Esophagus muscularis mucosa (tissue), 4 donors: ENCODE measurements at regions not wholly inside any gene's neighbourhood (a gene's known extent, or its start where the extent isn't known, plus 50 kb on each side); places are given as distances from the start of the nearest gene placed in this dataset.
A peak's percentile ranks its signal among the peaks of the same experiment; 100 is the strongest.

Experiments
- DNase-seq: peaks from one replicate; pipeline ENCODE4 v3.0.0-alpha.2; 2017; ENCODE audit errors: extremely low spot score
- H3K27ac ChIP-seq, 4 donors: fragments of 200-600 bp; sonication (generic); replicated peaks in 1 of 4; 1 replicate in 3 of 4; 2 replicates in 1 of 4; pipeline ENCODE4 v1.5.1; 2016 to 2019; ENCODE audit warnings: mild to moderate bottlenecking in 1 of 4
- H3K27me3 ChIP-seq, 4 donors: fragments of 200-600 bp; sonication (generic); one replicate each; pipeline versions ENCODE4 v1.5.1 to v1.6.0; 2016 to 2019
- H3K36me3 ChIP-seq, 4 donors: fragments of 200-600 bp; sonication (generic); one replicate each; pipeline ENCODE4 v1.5.1; 2016 to 2019
- H3K4me1 ChIP-seq, 4 donors: fragments of 200-600 bp; sonication (generic); one replicate each; pipeline ENCODE4 v1.5.1; 2016 to 2019
- H3K4me3 ChIP-seq, 4 donors: fragments of 200-600 bp; sonication (generic); 1 replicate in 2 of 4; 2 replicates in 2 of 4; pipeline ENCODE4 v1.5.1; 2016 to 2019; ENCODE audit warnings: mild to moderate bottlenecking in 4 of 4, moderate library complexity in 1 of 4
- H3K9me3 ChIP-seq, 4 donors: fragments of 200-600 bp; sonication (generic); 1 replicate in 3 of 4; 2 replicates in 1 of 4; pipeline ENCODE4 v1.5.1; 2016 to 2019
- EP300 ChIP-seq: sonication (generic); formaldehyde crosslinking; IDR thresholded peaks from one replicate; pipeline ENCODE4 v1.6.1; 2017; ENCODE audit warnings: antibody characterized with exemption
- POLR2A ChIP-seq: fragments of 450-650 bp; IDR thresholded peaks from one replicate; pipeline ENCODE4 v1.6.1; 2017; ENCODE audit warnings: antibody characterized with exemption, moderate library complexity, mild to moderate bottlenecking, low read depth
- POLR2AphosphoS5 ChIP-seq, 2 donors: sonication (generic); formaldehyde crosslinking; IDR thresholded peaks; one replicate each; pipeline ENCODE4 v1.6.1; 2017; ENCODE audit warnings: antibody characterized with exemption in 2 of 2
- WGBS: methylation state at CpG from one replicate; pipeline ENCODE4 v1.1.5; 2018; 5-methylcytosine and 5-hydroxymethylcytosine counted together
- intact Hi-C: fragments of 100-400 bp; cut with DNase I; formaldehyde crosslinking; loops from one replicate; pipeline ENCODE4 v1.15.1; 2023
- TF ChIP-seq, protein P1 (sequence below), 3 experiments: fragments of 200-600 bp in 2 of 3; fragments of 450-650 bp in 1 of 3; sonication (generic) in 2 of 3; IDR thresholded peaks; one replicate each; pipeline ENCODE4 v1.5.1; 2017 to 2019; ENCODE audit warnings: antibody characterized with exemption in 3 of 3, mild to moderate bottlenecking in 2 of 3, moderate library complexity in 1 of 3

DNA sequence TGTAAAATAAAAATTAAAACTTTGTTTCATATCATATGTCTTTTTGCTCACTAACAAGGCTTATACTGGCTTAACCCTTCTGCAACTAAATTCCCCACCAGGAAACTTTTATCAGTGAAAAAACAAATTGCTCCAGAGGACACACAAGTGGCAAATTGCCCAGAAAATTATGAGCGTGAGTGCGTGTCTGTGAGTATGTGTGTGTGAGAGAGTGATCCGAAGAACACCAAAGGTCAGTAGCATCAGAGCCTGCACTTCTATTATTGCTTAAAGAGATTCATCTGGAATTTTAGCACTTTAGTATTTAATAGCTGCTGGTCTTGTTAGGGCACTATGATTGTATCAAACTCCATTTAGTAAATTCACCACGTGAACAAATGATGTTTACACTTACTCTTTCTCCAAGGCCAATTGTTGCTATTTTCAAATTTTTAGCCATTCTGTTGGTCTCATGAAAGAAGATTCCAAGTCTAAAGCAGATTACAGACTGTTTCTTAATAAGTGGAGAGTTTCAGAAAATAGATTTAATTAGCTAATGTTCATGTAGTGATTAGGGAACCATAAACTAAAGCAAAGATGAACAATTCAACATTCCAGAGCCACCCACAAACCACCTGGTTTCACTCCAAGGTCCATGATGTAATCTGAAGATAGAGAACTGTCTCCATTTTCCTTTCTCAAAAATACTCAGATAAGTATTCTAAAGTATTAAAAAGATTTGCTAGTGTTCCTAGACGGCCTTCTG lies 91.1 kb upstream of the IL12A start:
- no peak overlapping the region for H3K4me3 ChIP-seq
- DNase-seq: no peak
- intact Hi-C loops: no loop called here
- TF ChIP-seq, protein P1, sequence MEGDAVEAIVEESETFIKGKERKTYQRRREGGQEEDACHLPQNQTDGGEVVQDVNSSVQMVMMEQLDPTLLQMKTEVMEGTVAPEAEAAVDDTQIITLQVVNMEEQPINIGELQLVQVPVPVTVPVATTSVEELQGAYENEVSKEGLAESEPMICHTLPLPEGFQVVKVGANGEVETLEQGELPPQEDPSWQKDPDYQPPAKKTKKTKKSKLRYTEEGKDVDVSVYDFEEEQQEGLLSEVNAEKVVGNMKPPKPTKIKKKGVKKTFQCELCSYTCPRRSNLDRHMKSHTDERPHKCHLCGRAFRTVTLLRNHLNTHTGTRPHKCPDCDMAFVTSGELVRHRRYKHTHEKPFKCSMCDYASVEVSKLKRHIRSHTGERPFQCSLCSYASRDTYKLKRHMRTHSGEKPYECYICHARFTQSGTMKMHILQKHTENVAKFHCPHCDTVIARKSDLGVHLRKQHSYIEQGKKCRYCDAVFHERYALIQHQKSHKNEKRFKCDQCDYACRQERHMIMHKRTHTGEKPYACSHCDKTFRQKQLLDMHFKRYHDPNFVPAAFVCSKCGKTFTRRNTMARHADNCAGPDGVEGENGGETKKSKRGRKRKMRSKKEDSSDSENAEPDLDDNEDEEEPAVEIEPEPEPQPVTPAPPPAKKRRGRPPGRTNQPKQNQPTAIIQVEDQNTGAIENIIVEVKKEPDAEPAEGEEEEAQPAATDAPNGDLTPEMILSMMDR (IDR thresholded peaks at IDR 0.05): no peak
- no peak for TF ChIP-seq EP300
- TF ChIP-seq POLR2AphosphoS5 (IDR thresholded peaks at IDR 0.05): no peak
- TF ChIP-seq POLR2A: no peak
- no peaks in the 10 kb centered on the region for H3K27me3 ChIP-seq
- 56% methylated on average over 5 of the region's 5 CpGs for whole genome bisulfite sequencing
- peak overlapping the region in 2 of 4 donors; percentile 4 to 8 for H3K27ac ChIP-seq
- no peaks in the 10 kb centered on the region for H3K9me3 ChIP-seq
- H3K36me3 ChIP-seq: peaks cover 5 to 56% (median 30%) of the 10 kb centered on the region in 4 donors
- peaks cover 27 to 41% (median 35%) of the 10 kb centered on the region in 4 donors for H3K4me1 ChIP-seq

DNA sequence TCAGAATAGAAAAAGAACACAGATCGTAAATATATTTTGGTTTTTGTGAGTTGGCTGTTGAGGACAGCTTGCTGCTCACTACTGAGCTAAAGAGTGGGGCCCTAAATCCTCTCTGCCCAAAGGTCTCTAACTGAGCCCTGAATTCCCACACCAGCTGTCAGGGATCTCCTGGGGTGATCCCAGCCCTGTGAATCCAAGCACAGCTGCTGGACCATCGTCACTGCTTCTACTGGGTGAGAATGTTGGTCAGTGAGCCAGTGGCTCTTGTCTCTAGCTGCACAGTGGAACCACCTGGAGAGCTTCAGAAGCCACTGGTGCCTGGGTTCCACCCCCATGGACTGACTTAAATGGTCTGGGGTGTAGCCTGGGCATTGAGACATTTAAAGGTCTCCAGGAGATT lies 90.5 kb upstream of the IL12A start:
- Histone ChIP-seq H3K27ac (peak overlapping the region in 1 of 4 donors; percentile 4), H3K4me1 (peaks cover 24 to 36% (median 30%) of the 10 kb centered on the region in 4 donors), H3K27me3 (no peaks in the 10 kb centered on the region), H3K36me3 (peaks cover 0 to 50% (median 25%) of the 10 kb centered on the region in 4 donors), H3K9me3 (no peaks in the 10 kb centered on the region), H3K4me3 (no peak overlapping the region)
- TF ChIP-seq POLR2A (no peak), POLR2AphosphoS5 (IDR thresholded peaks at IDR 0.05) (no peak), EP300 (no peak)
- TF ChIP-seq, protein P1 (IDR thresholded peaks at IDR 0.05): no peak
- intact Hi-C loops: no loop called here
- DNase-seq: no peak
- 79% methylated on average over 2 of the region's 2 CpGs for whole genome bisulfite sequencing

DNA sequence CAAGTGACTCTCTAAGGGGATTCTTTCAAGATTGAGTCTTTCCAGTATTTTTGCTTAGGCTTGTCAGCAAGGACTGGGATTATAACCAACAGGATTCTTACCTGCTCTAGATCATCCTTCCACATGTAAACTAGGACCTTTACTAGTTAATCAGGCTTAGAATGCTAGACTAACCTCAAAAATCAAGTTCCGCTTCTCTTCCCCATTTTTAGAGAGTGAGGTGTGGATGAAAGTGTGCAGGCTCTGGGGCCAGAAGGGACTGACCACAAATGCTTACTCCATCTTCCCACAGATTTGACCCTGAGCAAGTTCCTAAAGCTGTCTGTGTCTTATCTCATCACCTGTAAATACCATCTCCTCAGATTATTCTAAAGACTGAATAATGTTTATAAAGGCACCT lies 89.5 kb upstream of the IL12A start:
- Histone ChIP-seq H3K36me3 (peaks cover 0 to 40% (median 17%) of the 10 kb centered on the region in 4 donors), H3K4me3 (no peak overlapping the region), H3K27me3 (no peaks in the 10 kb centered on the region), H3K27ac (no peak overlapping the region), H3K9me3 (no peaks in the 10 kb centered on the region), H3K4me1 (peaks cover 18 to 29% (median 23%) of the 10 kb centered on the region in 4 donors)
- TF ChIP-seq POLR2A: no peak
- intact Hi-C loops: no loop called here
- DNase-seq: no peak
- WGBS: 83% methylated on average over 1 of the region's 1 CpG

DNA sequence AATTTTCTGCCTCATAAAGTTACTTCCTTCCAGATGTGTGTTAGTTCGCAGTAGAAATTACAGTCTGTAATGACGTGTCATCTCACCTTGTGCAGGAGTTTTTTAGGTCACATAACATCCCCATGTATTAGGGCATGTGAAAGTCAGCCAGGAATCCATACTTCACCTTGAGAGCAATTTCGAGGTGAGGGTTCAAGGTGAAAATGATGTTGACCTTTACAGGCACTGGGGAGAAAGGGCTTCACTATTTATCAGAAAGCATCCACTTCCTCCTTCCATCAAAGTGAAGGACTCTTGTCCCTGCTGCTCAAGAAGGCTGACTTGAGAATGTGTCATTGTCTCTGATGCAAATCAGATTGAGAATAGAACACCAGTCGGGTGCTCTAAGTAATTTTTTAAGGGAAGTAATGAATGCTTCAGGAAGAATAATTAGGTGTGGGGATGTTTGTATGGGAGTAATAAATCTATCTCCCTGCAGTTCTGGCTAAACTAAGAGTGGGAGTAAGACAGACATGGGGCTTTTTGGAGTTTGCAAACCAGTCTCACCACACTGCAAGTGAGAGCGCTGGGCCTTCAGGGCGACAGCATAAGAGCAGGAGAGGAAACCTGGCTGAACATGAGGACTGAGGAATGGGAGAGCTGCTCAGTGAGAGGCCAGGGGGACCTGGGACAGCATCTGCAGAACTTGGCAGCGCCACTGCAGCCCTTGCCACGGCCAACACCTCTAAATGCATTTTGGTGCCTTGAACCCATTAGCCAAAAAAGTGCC lies 85.9 kb upstream of the IL12A start:
- TF ChIP-seq EP300: no peak
- no peak for TF ChIP-seq POLR2A
- TF ChIP-seq, protein P1 (IDR thresholded peaks at IDR 0.05): no peak

DNA sequence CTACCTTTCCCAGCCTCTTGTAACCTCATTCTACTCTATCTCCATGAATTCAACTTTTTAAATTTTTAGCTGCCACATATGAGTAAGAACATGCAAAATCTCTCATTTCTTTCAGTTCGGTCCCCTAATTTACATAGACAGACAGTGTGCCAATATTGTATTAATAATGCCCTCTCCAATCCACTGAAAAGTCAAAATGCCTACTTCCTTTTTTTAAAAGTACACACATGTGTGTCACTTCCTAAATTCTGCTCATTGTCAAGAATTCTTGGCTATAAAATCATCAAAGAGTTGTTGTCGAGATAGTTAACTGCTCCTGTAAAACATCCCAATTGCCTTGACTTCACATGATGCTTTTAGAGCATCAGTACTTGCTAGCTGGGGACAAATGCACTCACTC lies 84.2 kb upstream of the IL12A start:
- H3K27ac ChIP-seq: no peak overlapping the region

More for the DNA sequence above, 85.9 kb upstream of the IL12A start:
- Histone ChIP-seq H3K27ac (no peak overlapping the region), H3K36me3 (peaks cover 0 to 17% (median 4%) of the 10 kb centered on the region in 4 donors), H3K27me3 (no peaks in the 10 kb centered on the region), H3K9me3 (no peaks in the 10 kb centered on the region), H3K4me3 (no peak overlapping the region), H3K4me1 (peaks cover 0 to 2% (median 0%) of the 10 kb centered on the region in 4 donors)
- intact Hi-C loops: no loop called here
- WGBS: 74% methylated on average over 6 of the region's 8 CpGs
- DNase-seq: no peak

More for the DNA sequence above, 84.2 kb upstream of the IL12A start:
- Histone ChIP-seq H3K4me1 (no peaks in the 10 kb centered on the region), H3K27me3 (no peaks in the 10 kb centered on the region), H3K4me3 (no peak overlapping the region), H3K36me3 (no peaks in the 10 kb centered on the region), H3K9me3 (no peaks in the 10 kb centered on the region)
- TF ChIP-seq POLR2AphosphoS5 (IDR thresholded peaks at IDR 0.05) (no peak), EP300 (no peak), POLR2A (no peak)
- TF ChIP-seq, protein P1 (IDR thresholded peaks at IDR 0.05): no peak
- intact Hi-C loops: no loop called here
- 74% methylated on average over 2 of the region's 2 CpGs for WGBS
- DNase-seq: no peak
